HEK293 (cell line): ENCODE measurements at regions not wholly inside any gene's neighbourhood (a gene's known extent, or its start where the extent isn't known, plus 50 kb on each side); places are given as distances from the start of the nearest gene placed in this dataset.
A peak's percentile ranks its signal among the peaks of the same experiment; 100 is the strongest.

ENCODE experiments used
- CTCF ChIA-PET: fragments of 350-600 bp; formaldehyde crosslinking; extraction: SDS; loops from one replicate; lab custom pipeline; 2021; ENCODE audit warnings: antibody characterized with exemption; lab: Yijun Ruan, JAX
- POLR2A ChIA-PET: fragments of 300-600 bp; formaldehyde crosslinking; extraction: SDS; loops from one replicate; lab custom pipeline; 2020; ENCODE audit warnings: antibody characterized with exemption, inconsistent platforms; lab: Yijun Ruan, JAX
- H3K27ac ChIP-seq: fragments of 200-500 bp; sonication (Bioruptor generic); 2 replicates; pipeline ENCODE4 v1.5.1; 2014; ENCODE audit warnings: low read depth, low read length, control low read depth, inconsistent platforms; ENCODE audit errors: extremely low read depth
- H3K36me3 ChIP-seq, 2 experiments: fragments of 200-500 bp in 1 of 2; sonication (Bioruptor generic) in 1 of 2; 1 replicate in 1 of 2; 2 replicates in 1 of 2; pipeline ENCODE4 v1.5.1; 2014 to 2017; ENCODE audit warnings: inconsistent platforms in 2 of 2, low read length in 2 of 2; ENCODE audit not compliant: control insufficient read depth in 2 of 2, insufficient read depth in 1 of 2
- H3K4me1 ChIP-seq: fragments of 200-500 bp; sonication (Bioruptor generic); 2 replicates; pipeline ENCODE4 v1.5.1; 2014; ENCODE audit warnings: mild to moderate bottlenecking, low read length, inconsistent platforms; ENCODE audit not compliant: control insufficient read depth, insufficient read depth
- H3K4me3 ChIP-seq: 2 replicates; pipeline ENCODE4 v1.5.1; 2011; ENCODE audit warnings: low read depth, mild to moderate bottlenecking, control low read depth, low read length, moderate library complexity
- H3K9me3 ChIP-seq: fragments of 200-500 bp; sonication (Bioruptor generic); 2 replicates; pipeline ENCODE4 v1.5.1; 2014; ENCODE audit warnings: low read depth, low read length, inconsistent platforms; ENCODE audit not compliant: control insufficient read depth, insufficient read depth
- OVOL3 ChIP-seq: fragments of 450-650 bp; formaldehyde crosslinking; IDR thresholded peaks from 2 replicates; pipeline ENCODE4 v1.5.1; 2016; ENCODE audit warnings: missing biosample characterization, missing genetic modification characterization
- SCRT2 ChIP-seq: fragments of 450-650 bp; formaldehyde crosslinking; IDR thresholded peaks from 2 replicates; pipeline ENCODE4 v1.5.1; 2016; ENCODE audit warnings: missing biosample characterization, missing genetic modification characterization
- TRIM28 ChIP-seq: IDR thresholded peaks from 2 replicates; pipeline ENCODE4 v1.6.1; 2011; ENCODE audit warnings: low read length, control low read depth, borderline replicate concordance
- ZBTB1 ChIP-seq: fragments of 450-650 bp; formaldehyde crosslinking; IDR thresholded peaks from 2 replicates; pipeline ENCODE4 v1.5.1; 2016; ENCODE audit warnings: missing biosample characterization, missing genetic modification characterization
- ZBTB20 ChIP-seq: fragments of 450-650 bp; formaldehyde crosslinking; IDR thresholded peaks from 2 replicates; pipeline ENCODE4 v1.5.1; 2016; ENCODE audit warnings: missing biosample characterization, missing genetic modification characterization
- ZBTB21 ChIP-seq: fragments of 450-650 bp; formaldehyde crosslinking; IDR thresholded peaks from 2 replicates; pipeline ENCODE4 v1.5.1; 2017; ENCODE audit warnings: missing biosample characterization, missing genetic modification characterization
- ZNF112 ChIP-seq: fragments of 450-650 bp; formaldehyde crosslinking; IDR thresholded peaks from 2 replicates; pipeline ENCODE4 v1.5.0; 2017; ENCODE audit warnings: missing biosample characterization, missing genetic modification characterization
- ZNF2 ChIP-seq: fragments of 450-650 bp; formaldehyde crosslinking; IDR thresholded peaks from 2 replicates; pipeline ENCODE4 v1.5.1; 2016; ENCODE audit warnings: missing biosample characterization, missing genetic modification characterization
- ZNF280C ChIP-seq: fragments of 450-650 bp; formaldehyde crosslinking; IDR thresholded peaks from 2 replicates; pipeline ENCODE4 v1.5.1; 2016; ENCODE audit warnings: missing biosample characterization, missing genetic modification characterization
- ZNF292 ChIP-seq: fragments of 450-650 bp; formaldehyde crosslinking; IDR thresholded peaks from 2 replicates; pipeline ENCODE4 v1.5.1; 2016; ENCODE audit warnings: low read depth, missing biosample characterization, missing genetic modification characterization, borderline replicate concordance
- ZNF354C ChIP-seq: fragments of 450-650 bp; formaldehyde crosslinking; IDR thresholded peaks from 2 replicates; pipeline ENCODE4 v1.5.1; 2016; ENCODE audit warnings: missing biosample characterization, missing genetic modification characterization, low read depth, borderline replicate concordance
- ZNF366 ChIP-seq: fragments of 450-650 bp; formaldehyde crosslinking; conservative IDR thresholded peaks from 2 replicates; pipeline ENCODE4 v1.5.1; 2016; ENCODE audit warnings: missing biosample characterization, missing genetic modification characterization
- ZNF391 ChIP-seq: fragments of 450-650 bp; formaldehyde crosslinking; IDR thresholded peaks from 2 replicates; pipeline ENCODE4 v1.5.1; 2016; ENCODE audit warnings: low read depth, missing biosample characterization, missing genetic modification characterization, borderline replicate concordance
- ZNF513 ChIP-seq: fragments of 450-650 bp; IDR thresholded peaks from 2 replicates; pipeline ENCODE4 v1.5.1; 2018; ENCODE audit warnings: missing biosample characterization, missing genetic modification characterization
- ZNF571 ChIP-seq: fragments of 450-650 bp; formaldehyde crosslinking; IDR thresholded peaks from 2 replicates; pipeline ENCODE4 v1.5.0; 2017; ENCODE audit warnings: missing biosample characterization, missing genetic modification characterization
- ZNF670 ChIP-seq: fragments of 450-650 bp; formaldehyde crosslinking; IDR thresholded peaks from 2 replicates; pipeline ENCODE4 v1.5.1; 2016; ENCODE audit warnings: missing biosample characterization, missing genetic modification characterization, low read depth
- ZNF677 ChIP-seq: fragments of 450-650 bp; IDR thresholded peaks from 2 replicates; pipeline ENCODE4 v1.5.0; 2018; ENCODE audit warnings: missing biosample characterization, mild to moderate bottlenecking, missing genetic modification characterization, moderate library complexity
- ZNF776 ChIP-seq: fragments of 450-650 bp; formaldehyde crosslinking; IDR thresholded peaks from 2 replicates; pipeline ENCODE4 v1.5.0; 2017; ENCODE audit warnings: missing biosample characterization, missing genetic modification characterization, borderline replicate concordance

- TF ChIP-seq ZNF513 (tag by site-specific recombination): no peak
- no peak for TF ChIP-seq ZBTB21 (tag by site-specific recombination)
- no peak for TF ChIP-seq OVOL3 (tag by site-specific recombination)
These were observed 118.3 kb upstream of the SLC25A33 start (continued) for GRCh38 chr1:9420835-9421532.

- Histone ChIP-seq H3K9me3 (no peaks in the 10 kb centered on the region), H3K27ac (no peak overlapping the region), H3K36me3 (no peaks in the 10 kb centered on the region), H3K4me1 (no peaks in the 10 kb centered on the region), H3K4me3 (no peak overlapping the region)
- CTCF ChIA-PET: interaction anchor here (0.6 kb wide), 1 partner anchor 554 kb away, joined by 4 read pairs; no protein-coding TSS in a partner anchor
- TF ChIP-seq ZBTB20 (tag by site-specific recombination) (no peak), ZNF112 (peak; percentile 86)
- POLR2A ChIA-PET: no interaction called here
These were observed 117.8 kb upstream of the SLC25A33 start for GRCh38 chr1:9421533-9421873.

GRCh38 chr1:9422321-9422720 lies 116.9 kb upstream of the SLC25A33 start:
- ChIA-PET CTCF (interaction anchor here (0.6 kb wide), 2 partner anchors 147 to 555 kb away, joined by 3 to 4 read pairs; no protein-coding TSS in a partner anchor), POLR2A (no interaction called here)
- Histone ChIP-seq H3K27ac (no peak overlapping the region), H3K36me3 (no peaks in the 10 kb centered on the region), H3K4me1 (no peaks in the 10 kb centered on the region), H3K9me3 (no peaks in the 10 kb centered on the region), H3K4me3 (no peak overlapping the region)
- TF ChIP-seq ZNF292 (tag by site-specific recombination): no peak
- TF ChIP-seq TRIM28: no peak

- ChIA-PET CTCF (interaction anchor here (0.6 kb wide), 1 partner anchor 147 kb away, joined by 3 read pairs; no protein-coding TSS in a partner anchor), POLR2A (no interaction called here)
- Histone ChIP-seq H3K36me3 (no peaks in the 10 kb centered on the region), H3K9me3 (no peaks in the 10 kb centered on the region), H3K4me1 (no peaks in the 10 kb centered on the region), H3K27ac (no peak overlapping the region), H3K4me3 (no peak overlapping the region)
- TF ChIP-seq ZNF366 (no peak), SCRT2 (tag by site-specific recombination) (no peak), ZNF670 (no peak), ZNF776 (tag by site-specific recombination) (no peak)
These were observed 116.3 kb upstream of the SLC25A33 start for GRCh38 chr1:9422911-9423505.

GRCh38 chr1:9424261-9424660 lies 115.0 kb upstream of the SLC25A33 start:
- no peak overlapping the region for H3K27ac ChIP-seq
- CTCF ChIA-PET: interaction anchor here (0.5 to 1.9 kb wide), 3 partner anchors 10 to 83 kb away, joined by 3 to 5 read pairs (median 5); no protein-coding TSS in a partner anchor
- H3K4me1 ChIP-seq: 0 out of 2 replicates have a peak, but pooled peaks cover under 1% of the 10 kb centered on the region

More at GRCh38 chr1:9424261-9424660, 115.0 kb upstream of the SLC25A33 start:
- Histone ChIP-seq H3K36me3 (no peaks in the 10 kb centered on the region), H3K9me3 (no peaks in the 10 kb centered on the region), H3K4me3 (no peak overlapping the region)
- POLR2A ChIA-PET: no interaction called here
- TF ChIP-seq ZNF677 (no peak), ZNF391 (tag by site-specific recombination) (no peak), ZNF280C (no peak), ZNF571 (tag by site-specific recombination) (no peak), ZNF354C (no peak), ZBTB1 (tag by site-specific recombination) (no peak), ZNF2 (tag by site-specific recombination) (no peak)
